ENCODE measurements at regions not wholly inside any gene's neighbourhood (a gene's known extent, or its start where the extent isn't known, plus 50 kb on each side); places are given as distances from the start of the nearest gene placed in this dataset.
"Not testable (repeated sequence)": the region's sequence is repeated elsewhere in the genome, so short reads cannot be mapped to it uniquely, and the experiment has no call there.

DNA sequence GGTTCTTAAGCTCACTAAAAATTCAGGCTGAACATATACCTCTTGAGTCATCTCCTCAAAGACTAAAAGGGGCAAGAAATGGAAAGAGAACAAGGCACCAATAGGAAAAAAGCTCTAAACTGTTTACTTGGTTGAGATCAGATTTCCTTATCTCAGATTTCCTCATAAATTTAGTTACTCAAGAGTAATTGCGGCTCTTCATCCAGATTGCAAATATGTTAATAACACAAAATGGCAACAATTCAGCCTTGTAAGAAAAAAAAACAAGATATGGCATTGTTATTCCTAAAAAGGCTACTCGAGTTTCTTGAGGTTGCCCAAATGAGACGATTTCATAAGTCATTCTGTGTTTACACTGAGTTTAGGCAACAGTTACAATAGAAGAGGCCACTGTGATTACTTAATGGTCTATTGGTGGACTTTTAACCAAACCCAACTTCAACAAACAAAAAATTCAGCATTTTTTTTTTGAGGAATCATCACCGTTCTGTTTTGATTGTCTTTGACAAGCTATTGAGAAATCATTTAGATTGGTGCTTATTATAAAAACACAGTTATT, 97.9 kb upstream of the PDHA1 start:
- Histone ChIP-seq H3K4me3 (no peak overlapping the region), H3K27me3 (no peaks in the 10 kb centered on the region), H3K9me3 (no peaks in the 10 kb centered on the region), H3K27ac (no peak overlapping the region), H3K4me1 (no peaks in the 10 kb centered on the region), H3K36me3 (no peaks in the 10 kb centered on the region)
- TF ChIP-seq POLR2A (IDR thresholded peaks at IDR 0.05), result no peak
- no peak for TF ChIP-seq POLR2AphosphoS5 (IDR thresholded peaks at IDR 0.05; ENCODE audit: insufficient read depth in 1 of 2, low read depth in 1 of 2)
- TF ChIP-seq, protein P1, sequence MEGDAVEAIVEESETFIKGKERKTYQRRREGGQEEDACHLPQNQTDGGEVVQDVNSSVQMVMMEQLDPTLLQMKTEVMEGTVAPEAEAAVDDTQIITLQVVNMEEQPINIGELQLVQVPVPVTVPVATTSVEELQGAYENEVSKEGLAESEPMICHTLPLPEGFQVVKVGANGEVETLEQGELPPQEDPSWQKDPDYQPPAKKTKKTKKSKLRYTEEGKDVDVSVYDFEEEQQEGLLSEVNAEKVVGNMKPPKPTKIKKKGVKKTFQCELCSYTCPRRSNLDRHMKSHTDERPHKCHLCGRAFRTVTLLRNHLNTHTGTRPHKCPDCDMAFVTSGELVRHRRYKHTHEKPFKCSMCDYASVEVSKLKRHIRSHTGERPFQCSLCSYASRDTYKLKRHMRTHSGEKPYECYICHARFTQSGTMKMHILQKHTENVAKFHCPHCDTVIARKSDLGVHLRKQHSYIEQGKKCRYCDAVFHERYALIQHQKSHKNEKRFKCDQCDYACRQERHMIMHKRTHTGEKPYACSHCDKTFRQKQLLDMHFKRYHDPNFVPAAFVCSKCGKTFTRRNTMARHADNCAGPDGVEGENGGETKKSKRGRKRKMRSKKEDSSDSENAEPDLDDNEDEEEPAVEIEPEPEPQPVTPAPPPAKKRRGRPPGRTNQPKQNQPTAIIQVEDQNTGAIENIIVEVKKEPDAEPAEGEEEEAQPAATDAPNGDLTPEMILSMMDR (IDR thresholded peaks at IDR 0.05), result no peak
- DNase-seq (ENCODE audit: extremely low spot score in 2 of 2), result no peak
- intact Hi-C loops (cut with DNase I), result no loop called here

DNA sequence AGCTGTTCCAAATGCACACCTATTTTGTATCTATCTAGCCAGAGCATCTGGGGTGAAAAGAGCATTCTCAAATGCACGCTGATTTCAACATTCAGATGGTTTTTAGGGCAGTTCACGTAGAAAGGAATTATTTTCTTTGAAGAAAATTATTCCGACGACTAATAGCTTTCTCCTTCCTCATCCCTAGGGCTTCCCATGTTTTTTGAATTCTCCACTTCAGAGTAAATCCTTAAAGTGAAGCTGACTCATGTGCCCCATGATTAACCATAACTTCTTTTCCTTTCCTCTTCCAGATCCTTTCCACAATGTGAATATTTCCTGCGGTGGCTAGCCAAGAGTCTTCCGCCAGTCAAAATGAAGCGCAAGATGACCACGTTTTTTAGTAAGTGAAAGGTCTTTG, 86.7 kb upstream of the PDHA1 start:
- no peaks in the 10 kb centered on the region for H3K27me3 ChIP-seq
- TF ChIP-seq, protein P1 (IDR thresholded peaks at IDR 0.05), result no peak
- no peak for TF ChIP-seq POLR2A (IDR thresholded peaks at IDR 0.05)
- no peak for TF ChIP-seq POLR2AphosphoS5 (IDR thresholded peaks at IDR 0.05; ENCODE audit: insufficient read depth in 1 of 2, low read depth in 1 of 2)
- no peak for DNase-seq (ENCODE audit: extremely low spot score in 2 of 2)
- H3K4me1 ChIP-seq, result no peaks in the 10 kb centered on the region
- intact Hi-C loops (cut with DNase I), result no loop called here
- no peak overlapping the region for H3K4me3 ChIP-seq
- H3K27ac ChIP-seq, result no peak overlapping the region
- no peaks in the 10 kb centered on the region for H3K36me3 ChIP-seq
- no peaks in the 10 kb centered on the region for H3K9me3 ChIP-seq

DNA sequence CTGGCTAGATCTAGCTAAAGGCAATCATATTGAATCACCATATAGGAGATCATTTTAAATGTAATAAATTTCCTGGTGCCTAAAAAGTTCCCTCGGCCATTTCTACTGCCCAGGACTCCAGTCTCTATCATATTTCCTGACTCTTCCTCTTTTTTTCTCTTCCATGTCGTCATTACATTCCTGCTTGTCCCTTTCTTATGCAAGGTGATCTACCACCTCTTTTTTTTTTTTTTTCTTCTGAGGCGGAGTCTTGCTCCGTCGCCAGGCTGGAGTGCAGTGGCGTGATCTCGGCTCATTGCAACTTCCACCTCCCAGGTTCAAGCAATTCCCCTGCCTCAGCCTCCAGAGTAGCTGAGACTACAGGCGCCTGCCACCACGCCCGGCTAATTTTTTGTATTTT, 82.7 kb upstream of the PDHA1 start:
- H3K9me3 ChIP-seq; H3K27me3 ChIP-seq; H3K27ac ChIP-seq; H3K4me1 ChIP-seq; H3K4me3 ChIP-seq; intact Hi-C loops (cut with DNase I); DNase-seq (ENCODE audit: extremely low spot score in 2 of 2); H3K36me3 ChIP-seq: not testable (repeated sequence)

DNA sequence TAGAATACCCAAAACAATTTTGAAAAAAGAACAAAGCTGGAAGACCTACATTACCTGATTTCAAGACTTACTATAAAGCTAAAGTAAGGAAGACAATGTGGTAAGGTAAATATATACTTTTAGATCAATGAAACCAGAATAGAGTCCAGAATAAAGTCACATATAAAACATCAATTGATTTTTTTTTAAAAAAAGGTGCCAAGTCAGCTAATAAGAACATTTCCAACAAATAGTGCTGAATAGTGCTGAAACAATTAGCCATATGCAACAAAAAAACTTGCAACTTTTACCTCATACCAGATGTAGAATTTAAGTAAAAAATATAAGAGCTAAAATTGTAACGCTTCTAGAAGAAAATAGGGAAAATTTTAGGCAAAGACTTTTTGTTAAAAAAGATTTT, 73.0 kb upstream of the PDHA1 start:
- no peaks in the 10 kb centered on the region for H3K4me1 ChIP-seq
- no peak for TF ChIP-seq POLR2AphosphoS5 (IDR thresholded peaks at IDR 0.05; ENCODE audit: insufficient read depth in 1 of 2, low read depth in 1 of 2)
- no peak for TF ChIP-seq POLR2A (IDR thresholded peaks at IDR 0.05)
- no peaks in the 10 kb centered on the region for H3K27me3 ChIP-seq
- H3K36me3 ChIP-seq, result no peaks in the 10 kb centered on the region
- intact Hi-C loops (cut with DNase I), result no loop called here
- H3K4me3 ChIP-seq, result no peak overlapping the region
- H3K27ac ChIP-seq, result no peak overlapping the region
- H3K9me3 ChIP-seq, result no peaks in the 10 kb centered on the region
- DNase-seq (ENCODE audit: extremely low spot score in 2 of 2), result no peak

DNA sequence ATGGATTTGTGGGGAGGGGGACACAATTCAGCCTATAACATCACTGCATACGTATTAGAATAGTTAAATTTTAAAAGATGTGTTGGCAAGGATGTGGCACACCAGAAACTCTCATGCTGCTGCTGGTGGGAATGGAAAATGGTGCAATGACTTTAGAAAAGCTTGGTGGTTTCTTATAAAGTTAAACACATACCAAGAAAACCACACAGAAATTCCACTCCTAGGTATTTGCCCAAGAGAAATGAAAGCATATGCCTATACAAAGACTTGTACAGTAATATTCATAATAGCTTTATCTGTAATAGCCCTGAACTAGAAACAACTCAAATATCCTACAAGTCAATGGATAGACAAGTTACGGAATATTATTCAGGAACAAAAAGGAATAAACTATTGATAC, 71.3 kb upstream of the PDHA1 start:
- no peaks in the 10 kb centered on the region for H3K27me3 ChIP-seq
- no peak overlapping the region for H3K27ac ChIP-seq
- no peaks in the 10 kb centered on the region for H3K36me3 ChIP-seq
- no peak for DNase-seq (ENCODE audit: extremely low spot score in 2 of 2)
- TF ChIP-seq POLR2AphosphoS5 (IDR thresholded peaks at IDR 0.05; ENCODE audit: insufficient read depth in 1 of 2, low read depth in 1 of 2) (no peak), POLR2A (IDR thresholded peaks at IDR 0.05) (no peak)
- TF ChIP-seq, protein P1 (IDR thresholded peaks at IDR 0.05), result no peak
- H3K9me3 ChIP-seq, result no peaks in the 10 kb centered on the region
- intact Hi-C loops (cut with DNase I), result no loop called here
- no peaks in the 10 kb centered on the region for H3K4me1 ChIP-seq
- H3K4me3 ChIP-seq, result no peak overlapping the region

DNA sequence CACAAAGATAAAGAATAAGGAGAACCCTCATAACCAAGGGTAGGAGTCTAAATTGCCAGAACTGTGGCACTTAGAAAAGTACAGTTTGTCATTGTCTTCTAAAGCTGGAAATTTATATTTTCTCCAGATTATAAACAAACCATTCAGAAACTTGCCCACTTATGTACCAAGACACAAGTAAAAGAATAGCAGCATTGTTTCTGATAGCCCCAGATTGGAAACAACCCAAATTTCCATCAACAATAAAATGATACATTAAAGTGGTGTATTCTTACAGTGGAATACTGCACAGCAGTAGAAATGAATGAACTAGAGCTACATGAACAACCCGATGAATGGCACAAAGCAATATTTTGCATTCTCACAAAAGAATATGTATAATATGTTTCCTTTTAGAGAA, 63.1 kb upstream of the PDHA1 start:
- DNase-seq (ENCODE audit: extremely low spot score in 2 of 2), result no peak
- Histone ChIP-seq H3K27me3 (no peaks in the 10 kb centered on the region), H3K4me3 (no peak overlapping the region), H3K4me1 (no peaks in the 10 kb centered on the region), H3K9me3 (no peaks in the 10 kb centered on the region), H3K36me3 (no peaks in the 10 kb centered on the region), H3K27ac (no peak overlapping the region)
- intact Hi-C loops (cut with DNase I), result no loop called here
- TF ChIP-seq POLR2A (IDR thresholded peaks at IDR 0.05) (no peak), POLR2AphosphoS5 (IDR thresholded peaks at IDR 0.05; ENCODE audit: insufficient read depth in 1 of 2, low read depth in 1 of 2) (no peak)
- TF ChIP-seq, protein P1 (IDR thresholded peaks at IDR 0.05), result no peak

Measured in vagina (tissue), 2 donors.